Right lobe of liver (tissue), 4 donors: ENCODE measurements at regions not wholly inside any gene's neighbourhood (a gene's known extent, or its start where the extent isn't known, plus 50 kb on each side); places are given as distances from the start of the nearest gene placed in this dataset.

Experiments used
- POLR2A ChIP-seq: fragments of 450-650 bp; IDR thresholded peaks from one replicate; pipeline ENCODE4 v1.6.1; 2017; ENCODE audit warnings: antibody characterized with exemption, mild to moderate bottlenecking
- TF ChIP-seq, protein P1 (sequence below), 4 donors: fragments of 200-600 bp in 3 of 4; fragments of 450-650 bp in 1 of 4; IDR thresholded peaks; one replicate each; pipeline versions ENCODE4 v1.5.1 to v1.8.0; 2016 to 2022; ENCODE audit warnings: antibody characterized with exemption in 4 of 4, mild to moderate bottlenecking in 2 of 4
- donor health status: DM: no; HTN: no; CAD: no.
- donor health status: DM: no; HTN: no; CAD: no.
- donor health status: DM: no; HTN: yes; CAD: no.

DNA sequence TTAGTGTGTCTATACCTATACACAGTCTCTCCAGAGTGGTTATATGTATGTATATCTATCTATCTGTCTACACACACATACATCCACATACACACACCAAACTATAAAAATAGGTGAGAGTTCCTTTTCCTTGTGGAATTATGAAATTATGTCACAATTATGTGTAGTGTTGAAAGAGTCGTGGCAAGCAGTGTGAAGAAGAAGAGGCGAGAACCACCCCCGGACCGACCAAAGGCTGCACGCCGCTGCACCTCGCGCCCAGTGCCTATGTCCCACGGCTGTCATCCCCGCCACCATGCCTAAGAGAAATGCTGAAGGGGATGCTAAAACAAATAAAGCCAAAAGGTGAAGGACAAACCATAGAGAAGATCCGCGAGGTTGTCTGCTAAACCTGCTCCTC is 95.0 kb upstream of the RAP2B start:
- TF ChIP-seq, protein P1, sequence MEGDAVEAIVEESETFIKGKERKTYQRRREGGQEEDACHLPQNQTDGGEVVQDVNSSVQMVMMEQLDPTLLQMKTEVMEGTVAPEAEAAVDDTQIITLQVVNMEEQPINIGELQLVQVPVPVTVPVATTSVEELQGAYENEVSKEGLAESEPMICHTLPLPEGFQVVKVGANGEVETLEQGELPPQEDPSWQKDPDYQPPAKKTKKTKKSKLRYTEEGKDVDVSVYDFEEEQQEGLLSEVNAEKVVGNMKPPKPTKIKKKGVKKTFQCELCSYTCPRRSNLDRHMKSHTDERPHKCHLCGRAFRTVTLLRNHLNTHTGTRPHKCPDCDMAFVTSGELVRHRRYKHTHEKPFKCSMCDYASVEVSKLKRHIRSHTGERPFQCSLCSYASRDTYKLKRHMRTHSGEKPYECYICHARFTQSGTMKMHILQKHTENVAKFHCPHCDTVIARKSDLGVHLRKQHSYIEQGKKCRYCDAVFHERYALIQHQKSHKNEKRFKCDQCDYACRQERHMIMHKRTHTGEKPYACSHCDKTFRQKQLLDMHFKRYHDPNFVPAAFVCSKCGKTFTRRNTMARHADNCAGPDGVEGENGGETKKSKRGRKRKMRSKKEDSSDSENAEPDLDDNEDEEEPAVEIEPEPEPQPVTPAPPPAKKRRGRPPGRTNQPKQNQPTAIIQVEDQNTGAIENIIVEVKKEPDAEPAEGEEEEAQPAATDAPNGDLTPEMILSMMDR (IDR thresholded peaks at IDR 0.05): no peak
- no peak for TF ChIP-seq POLR2A
